ENCODE measurements at regions not wholly inside any gene's neighbourhood (a gene's known extent, or its start where the extent isn't known, plus 50 kb on each side); places are given as distances from the start of the nearest gene placed in this dataset.

DNA sequence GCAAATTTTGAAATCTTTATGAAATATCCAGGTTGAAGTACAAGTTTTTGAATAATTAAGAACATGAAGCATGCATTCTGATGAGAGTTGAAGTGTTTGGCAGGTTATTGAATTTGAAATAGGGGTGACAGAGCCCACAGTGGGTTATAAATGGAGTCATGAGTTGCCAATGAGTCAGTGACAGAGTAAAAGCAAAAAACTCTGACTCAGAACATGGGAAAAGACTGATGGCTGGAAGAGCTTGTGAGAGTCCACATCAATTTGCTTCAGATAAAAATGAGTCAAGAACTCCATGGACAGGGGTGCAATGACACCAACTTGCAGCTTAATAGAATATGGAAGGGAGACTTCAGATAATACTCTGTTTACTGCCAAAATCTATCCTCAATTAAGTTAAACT is 105.3 kb downstream of the SLC6A15 start:
- Mint-ChIP-seq H3K4me3 (no peak overlapping the region), H3K27me3 (no peaks in the 10 kb centered on the region), H3K27ac (no peak overlapping the region), H3K4me1 (no peaks in the 10 kb centered on the region), H3K36me3 (ENCODE audit: low read depth) (no peaks in the 10 kb centered on the region), H3K9me3 (no peaks in the 10 kb centered on the region)
- ATAC-seq (no peak), DNase-seq (no peak)

DNA sequence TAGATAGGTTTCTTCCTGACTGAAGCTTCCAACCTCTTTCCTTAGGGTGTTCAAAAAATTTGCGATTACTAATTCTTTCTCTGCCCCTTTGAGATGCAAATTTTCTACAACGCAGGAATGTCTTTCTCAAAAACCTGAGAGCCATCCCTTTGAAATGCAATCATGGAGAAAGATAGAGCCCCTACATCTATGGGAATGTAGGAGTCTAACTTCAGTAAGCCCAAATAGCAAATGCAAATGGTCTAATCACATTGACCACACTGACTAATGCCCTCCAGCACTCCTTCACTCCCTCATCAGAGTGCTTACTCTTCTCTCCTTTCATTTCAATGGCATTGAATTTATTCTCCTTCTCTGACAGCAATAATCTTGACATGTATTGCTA is 107.1 kb downstream of the SLC6A15 start:
- Mint-ChIP-seq H3K4me1 (no peaks in the 10 kb centered on the region), H3K9me3 (no peaks in the 10 kb centered on the region), H3K27ac (no peak overlapping the region), H3K36me3 (ENCODE audit: low read depth) (no peaks in the 10 kb centered on the region), H3K27me3 (no peaks in the 10 kb centered on the region), H3K4me3 (no peak overlapping the region)
- DNase-seq (no peak), ATAC-seq (no peak)

DNA sequence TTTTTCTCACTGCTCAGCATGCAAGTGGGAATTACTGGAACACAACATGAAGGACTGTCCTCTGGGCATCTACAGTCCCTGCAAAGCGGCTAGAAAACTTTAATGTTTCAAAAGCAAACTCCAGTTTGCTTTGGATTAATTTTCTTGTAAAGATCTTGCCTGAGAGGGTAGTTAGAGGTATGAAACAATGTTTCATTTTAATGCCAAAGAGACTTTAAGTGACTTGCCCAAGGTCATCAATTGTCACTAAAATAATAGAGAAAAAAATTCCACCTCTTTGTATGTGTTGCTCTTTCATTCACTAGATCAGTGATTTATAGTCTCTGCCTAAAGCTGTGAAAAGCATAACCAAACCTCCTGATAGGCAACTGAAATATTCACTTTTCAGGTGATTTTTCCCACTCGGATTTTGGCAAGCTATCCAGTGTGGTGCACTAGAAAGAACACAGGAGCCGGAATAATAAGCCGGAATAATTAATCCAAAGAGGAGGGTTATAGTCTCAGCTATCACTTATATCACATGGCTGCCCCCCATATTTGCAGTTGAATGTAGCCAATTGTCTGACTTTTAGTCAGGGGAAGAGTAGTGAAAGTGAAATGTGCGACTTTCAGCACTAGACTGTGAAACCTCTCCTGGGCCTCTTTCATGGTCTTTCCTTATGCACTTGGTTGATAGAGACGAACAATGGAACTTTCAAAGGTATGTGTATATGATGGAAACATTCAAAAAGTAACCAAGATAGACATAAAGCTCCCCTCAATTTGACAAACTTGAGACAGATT is 107.7 kb downstream of the SLC6A15 start:
- H3K9me3 Mint-ChIP-seq = no peaks in the 10 kb centered on the region
- no peaks in the 10 kb centered on the region for H3K27me3 Mint-ChIP-seq
- H3K36me3 Mint-ChIP-seq (ENCODE audit: low read depth) = no peaks in the 10 kb centered on the region
- no peak for DNase-seq
- no peak overlapping the region for H3K27ac Mint-ChIP-seq
- ATAC-seq = no peak
- no peak overlapping the region for H3K4me3 Mint-ChIP-seq
- no peaks in the 10 kb centered on the region for H3K4me1 Mint-ChIP-seq

DNA sequence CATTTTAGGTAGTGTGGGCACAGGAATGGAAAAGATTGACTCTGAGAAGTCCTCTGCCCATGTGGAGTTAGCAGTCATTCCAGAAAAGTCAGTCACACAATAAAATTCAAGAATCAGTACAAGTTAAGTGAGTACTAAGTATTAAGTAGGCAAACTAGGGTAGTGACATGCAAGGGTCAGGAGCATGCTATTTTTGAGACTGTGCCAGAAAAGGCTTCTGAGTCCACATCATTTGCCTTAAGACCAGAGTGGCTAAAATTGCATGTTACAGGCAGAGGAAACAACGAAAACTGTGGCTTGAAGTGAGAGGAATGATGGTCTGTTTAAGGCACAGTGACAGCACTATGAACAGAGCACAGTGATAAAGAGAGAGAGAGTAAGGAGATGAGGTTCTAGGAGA is 108.9 kb downstream of the SLC6A15 start:
- Mint-ChIP-seq H3K4me3 (no peak overlapping the region), H3K36me3 (ENCODE audit: low read depth) (no peaks in the 10 kb centered on the region), H3K9me3 (no peaks in the 10 kb centered on the region), H3K4me1 (no peaks in the 10 kb centered on the region), H3K27ac (no peak overlapping the region), H3K27me3 (no peaks in the 10 kb centered on the region)
- DNase-seq (no peak), ATAC-seq (no peak)

GRCh38 chr12:84802161-84802560 is 110.4 kb downstream of the SLC6A15 start:
- Mint-ChIP-seq H3K4me3 (no peak overlapping the region), H3K4me1 (no peaks in the 10 kb centered on the region), H3K36me3 (ENCODE audit: low read depth) (no peaks in the 10 kb centered on the region), H3K9me3 (no peaks in the 10 kb centered on the region), H3K27me3 (no peaks in the 10 kb centered on the region), H3K27ac (no peak overlapping the region)
- no peak for ATAC-seq
- DNase-seq = no peak

DNA sequence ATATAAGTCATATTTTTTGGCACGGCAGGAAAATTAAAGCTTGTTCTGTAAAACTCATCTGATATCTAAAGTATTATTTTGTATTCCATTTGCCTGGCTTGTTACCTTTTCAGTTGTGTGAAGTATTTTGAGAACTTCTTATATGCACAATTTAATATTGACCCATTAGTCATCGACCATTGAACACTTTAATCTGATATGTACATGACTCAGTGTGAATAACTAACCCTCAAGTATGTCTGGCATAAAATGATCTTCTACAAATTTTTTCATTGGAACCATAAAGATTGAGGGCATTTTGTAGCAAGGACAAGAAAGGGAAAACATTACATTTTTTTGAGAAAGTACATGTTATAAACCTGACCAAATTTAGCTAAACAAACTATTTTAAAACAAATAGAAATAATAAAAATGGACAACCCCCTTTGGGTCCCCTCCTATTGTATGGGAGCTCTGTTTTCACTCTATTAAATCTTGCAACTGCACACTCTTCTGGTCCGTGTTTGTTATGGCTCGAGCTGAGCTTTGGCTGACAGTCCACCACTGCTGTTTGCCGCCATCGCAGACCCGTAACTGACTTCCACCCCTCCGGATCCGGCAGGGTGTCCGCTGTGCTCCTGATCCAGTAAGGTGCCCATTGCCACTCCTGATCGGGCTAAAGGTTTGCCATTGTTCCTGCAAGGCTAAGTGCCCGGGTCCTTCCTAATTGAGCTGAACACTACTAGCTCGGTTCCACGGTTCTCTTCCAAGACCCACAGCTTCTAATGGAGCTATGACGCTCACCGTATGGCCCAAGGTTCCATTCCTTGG is 118.8 kb downstream of the SLC6A15 start:
- H3K4me3 Mint-ChIP-seq = no peak overlapping the region
- DNase-seq (no peak), ATAC-seq (no peak)
- no peak overlapping the region for H3K27ac Mint-ChIP-seq
- no peaks in the 10 kb centered on the region for H3K9me3 Mint-ChIP-seq
- no peaks in the 10 kb centered on the region for H3K4me1 Mint-ChIP-seq
- no peaks in the 10 kb centered on the region for H3K36me3 Mint-ChIP-seq (ENCODE audit: low read depth)
- H3K27me3 Mint-ChIP-seq = no peaks in the 10 kb centered on the region

DNA sequence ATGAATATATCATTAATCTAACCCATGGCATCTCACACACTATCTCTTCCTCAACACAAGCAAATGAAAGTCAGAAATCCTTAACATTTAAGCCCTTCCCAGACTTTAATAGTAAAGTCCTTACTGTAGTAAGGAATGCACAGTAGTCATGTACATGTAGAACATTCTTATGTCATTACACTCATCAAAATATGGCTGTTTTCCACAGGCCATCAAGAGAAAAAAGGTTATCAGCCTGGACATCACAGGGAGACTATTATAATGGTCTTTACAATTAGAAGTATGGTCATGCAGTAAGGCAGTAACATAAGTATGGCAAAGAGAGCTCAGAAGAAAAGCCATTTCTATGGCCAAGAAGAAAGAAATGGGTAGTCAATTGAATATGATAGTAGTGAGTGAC is 121.2 kb downstream of the SLC6A15 start:
- H3K4me3 Mint-ChIP-seq = no peak overlapping the region
- H3K27me3 Mint-ChIP-seq = no peaks in the 10 kb centered on the region
- no peaks in the 10 kb centered on the region for H3K36me3 Mint-ChIP-seq (ENCODE audit: low read depth)
- H3K27ac Mint-ChIP-seq = no peak overlapping the region
- DNase-seq (no peak), ATAC-seq (no peak)
- H3K4me1 Mint-ChIP-seq = no peaks in the 10 kb centered on the region
- H3K9me3 Mint-ChIP-seq = no peaks in the 10 kb centered on the region

GRCh38 chr12:84789184-84789583 is 123.4 kb downstream of the SLC6A15 start:
- Mint-ChIP-seq H3K4me1 (no peaks in the 10 kb centered on the region), H3K27me3 (no peaks in the 10 kb centered on the region), H3K9me3 (no peaks in the 10 kb centered on the region), H3K36me3 (ENCODE audit: low read depth) (no peaks in the 10 kb centered on the region), H3K4me3 (no peak overlapping the region), H3K27ac (no peak overlapping the region)
- DNase-seq (no peak), ATAC-seq (no peak)

- DNase-seq (no peak), ATAC-seq (no peak)
- H3K4me1 Mint-ChIP-seq = no peaks in the 10 kb centered on the region
- H3K36me3 Mint-ChIP-seq (ENCODE audit: low read depth) = no peaks in the 10 kb centered on the region
- no peaks in the 10 kb centered on the region for H3K27me3 Mint-ChIP-seq
- H3K4me3 Mint-ChIP-seq = no peak overlapping the region
- H3K27ac Mint-ChIP-seq = no peak overlapping the region
- no peaks in the 10 kb centered on the region for H3K9me3 Mint-ChIP-seq
Observed at GRCh38 chr12:84787253-84787652, 125.3 kb downstream of the SLC6A15 start.

DNA sequence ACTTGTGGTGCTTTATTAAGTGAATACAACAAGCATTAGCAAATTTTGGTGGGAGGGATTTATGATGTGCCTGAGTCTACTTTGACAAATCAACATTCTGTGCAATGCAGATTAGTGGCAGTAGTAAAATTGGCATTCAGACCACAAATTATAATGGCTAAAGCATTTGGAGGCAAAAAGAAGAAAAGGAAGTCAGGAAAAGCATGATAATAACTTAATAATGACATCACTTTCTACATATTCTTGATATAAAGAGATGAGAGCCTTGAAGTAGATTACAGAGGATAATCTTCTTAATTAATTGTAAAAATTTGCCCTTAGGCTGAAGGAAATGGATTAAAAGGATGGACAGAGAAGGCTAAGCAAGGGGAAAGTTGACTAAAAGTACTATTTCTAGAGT is 126.0 kb downstream of the SLC6A15 start:
- ATAC-seq = no peak
- H3K27ac Mint-ChIP-seq = no peak overlapping the region
- no peak overlapping the region for H3K4me3 Mint-ChIP-seq
- no peak for DNase-seq
- H3K4me1 Mint-ChIP-seq = no peaks in the 10 kb centered on the region
- H3K36me3 Mint-ChIP-seq (ENCODE audit: low read depth) = no peaks in the 10 kb centered on the region
- H3K27me3 Mint-ChIP-seq = no peaks in the 10 kb centered on the region
- no peaks in the 10 kb centered on the region for H3K9me3 Mint-ChIP-seq

GRCh38 chr12:84785951-84786350 is 126.6 kb downstream of the SLC6A15 start:
- Mint-ChIP-seq H3K4me3 (no peak overlapping the region), H3K4me1 (no peaks in the 10 kb centered on the region), H3K36me3 (ENCODE audit: low read depth) (no peaks in the 10 kb centered on the region), H3K27ac (no peak overlapping the region), H3K9me3 (no peaks in the 10 kb centered on the region), H3K27me3 (no peaks in the 10 kb centered on the region)
- no peak for DNase-seq
- no peak for ATAC-seq

DNA sequence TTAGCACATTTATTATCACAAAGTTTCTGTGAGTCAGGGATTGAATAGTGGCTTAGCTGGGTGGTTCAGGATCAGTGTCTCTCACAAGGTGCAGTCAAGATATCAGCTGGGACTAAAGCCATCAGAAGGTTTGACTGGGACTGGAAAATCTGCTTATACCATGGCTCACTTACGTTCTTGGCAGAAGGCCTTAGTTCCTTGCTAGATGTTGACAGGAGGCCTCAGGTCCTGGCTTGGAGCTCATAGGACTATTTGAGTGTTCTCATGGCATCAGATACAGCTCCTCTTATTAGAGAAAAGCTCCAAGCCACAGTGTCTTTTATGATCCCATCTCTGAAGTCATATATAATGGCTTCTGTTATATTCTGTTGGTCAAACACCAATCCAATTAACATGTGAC is 127.3 kb downstream of the SLC6A15 start:
- H3K4me3 Mint-ChIP-seq = no peak overlapping the region
- H3K9me3 Mint-ChIP-seq = no peaks in the 10 kb centered on the region
- H3K4me1 Mint-ChIP-seq = no peaks in the 10 kb centered on the region
- no peaks in the 10 kb centered on the region for H3K36me3 Mint-ChIP-seq (ENCODE audit: low read depth)
- DNase-seq (no peak), ATAC-seq (no peak)
- no peak overlapping the region for H3K27ac Mint-ChIP-seq
- H3K27me3 Mint-ChIP-seq = no peaks in the 10 kb centered on the region

- Mint-ChIP-seq H3K4me3 (no peak overlapping the region), H3K36me3 (ENCODE audit: low read depth) (no peaks in the 10 kb centered on the region), H3K27ac (no peak overlapping the region), H3K4me1 (no peaks in the 10 kb centered on the region), H3K27me3 (no peaks in the 10 kb centered on the region), H3K9me3 (no peaks in the 10 kb centered on the region)
- ATAC-seq (no peak), DNase-seq (no peak)
Observed at GRCh38 chr12:84779169-84779568, 133.4 kb downstream of the SLC6A15 start.

DNA sequence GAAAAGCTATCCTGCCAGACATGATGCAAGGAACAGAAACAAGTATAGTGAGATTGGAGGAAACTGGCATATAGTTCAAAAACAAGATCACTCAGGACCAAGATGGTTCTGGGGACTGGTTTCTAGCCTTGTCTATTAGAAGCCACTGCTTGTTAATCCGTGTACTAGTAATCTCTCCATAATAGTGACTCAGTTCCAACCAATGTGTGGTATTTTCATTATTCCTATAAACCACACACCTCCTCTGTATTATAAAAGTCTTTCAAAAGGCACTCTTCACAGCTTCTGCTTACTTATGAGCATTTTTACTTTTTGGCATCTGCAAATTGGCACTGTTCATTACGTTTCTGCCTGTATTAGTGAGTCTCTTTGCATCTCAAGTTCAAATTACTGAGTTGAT is 140.3 kb downstream of the SLC6A15 start:
- no peaks in the 10 kb centered on the region for H3K4me1 Mint-ChIP-seq
- ATAC-seq (no peak), DNase-seq (no peak)
- no peak overlapping the region for H3K27ac Mint-ChIP-seq
- no peaks in the 10 kb centered on the region for H3K27me3 Mint-ChIP-seq
- no peak overlapping the region for H3K4me3 Mint-ChIP-seq
- no peaks in the 10 kb centered on the region for H3K36me3 Mint-ChIP-seq (ENCODE audit: low read depth)
- peaks cover 6% of the 10 kb centered on the region for H3K9me3 Mint-ChIP-seq

GRCh38 chr12:84767079-84767478 is 145.5 kb downstream of the SLC6A15 start:
- no peaks in the 10 kb centered on the region for H3K27me3 Mint-ChIP-seq
- ATAC-seq (no peak), DNase-seq (no peak)
- no peak overlapping the region for H3K27ac Mint-ChIP-seq
- no peaks in the 10 kb centered on the region for H3K4me1 Mint-ChIP-seq
- H3K36me3 Mint-ChIP-seq (ENCODE audit: low read depth) = no peaks in the 10 kb centered on the region
- no peak overlapping the region for H3K4me3 Mint-ChIP-seq
- peaks cover 6% of the 10 kb centered on the region for H3K9me3 Mint-ChIP-seq
